ENCODE measurements at regions not wholly inside any gene's neighbourhood (a gene's known extent, or its start where the extent isn't known, plus 50 kb on each side); places are given as distances from the start of the nearest gene placed in this dataset.

- Histone ChIP-seq H3K27me3 (ENCODE audit: control insufficient read depth in 2 of 2, insufficient read depth in 2 of 2, low read length in 2 of 2) (no peaks in the 10 kb centered on the region), H3K36me3 (ENCODE audit: control insufficient read depth in 2 of 3, insufficient read depth in 3 of 3, low read length in 3 of 3) (no peaks in the 10 kb centered on the region), H3K4me1 (ENCODE audit: control insufficient read depth in 2 of 2, insufficient read depth in 2 of 2, low read length in 2 of 2) (no peaks in the 10 kb centered on the region), H3K9me3 (ENCODE audit: control insufficient read depth in 2 of 3, low read length in 3 of 3) (no peaks in the 10 kb centered on the region), H3K27ac (ENCODE audit: low read depth, low read length) (no peak overlapping the region), H3K4me3 (ENCODE audit: low read length) (no peak overlapping the region)
- H3K27ac Mint-ChIP-seq, result no peak overlapping the region
- peaks cover 0 to 9% (median 0%) of the 10 kb centered on the region in 11 donors for H3K9me3 Mint-ChIP-seq
- H3K27me3 Mint-ChIP-seq, result no peaks in the 10 kb centered on the region
- no peak overlapping the region for H3K4me3 Mint-ChIP-seq
- H3K36me3 Mint-ChIP-seq, result no peaks in the 10 kb centered on the region
- POLR2A ChIA-PET, result no interaction called here
- ATAC-seq (no peak), DNase-seq (no peak)
- intact Hi-C loops (cut with micrococcal nuclease), result no loop called here
- CTCF ChIA-PET, result no interaction called here
- H3K4me1 Mint-ChIP-seq, result no peaks in the 10 kb centered on the region
Observed at GRCh38 chr10:52659085-52659484, 113.5 kb downstream of the MBL2 start.

- ChIA-PET POLR2A (no interaction called here), CTCF (no interaction called here)
- H3K4me3 ChIP-seq (ENCODE audit: low read length), result no peak overlapping the region
- Mint-ChIP-seq H3K4me3 (no peak overlapping the region), H3K4me1 (no peaks in the 10 kb centered on the region), H3K9me3 (peaks cover 2 to 12% (median 8%) of the 10 kb centered on the region in 11 donors), H3K27ac (no peak overlapping the region), H3K27me3 (no peaks in the 10 kb centered on the region), H3K36me3 (peaks cover 0 to 3% (median 0%) of the 10 kb centered on the region in 5 donors)
- intact Hi-C loops (cut with micrococcal nuclease), result no loop called here
- no peaks in the 10 kb centered on the region for H3K9me3 ChIP-seq (ENCODE audit: control insufficient read depth in 2 of 3, low read length in 3 of 3)
- ATAC-seq (no peak), DNase-seq (no peak)
- H3K27me3 ChIP-seq (ENCODE audit: control insufficient read depth in 2 of 2, insufficient read depth in 2 of 2, low read length in 2 of 2), result no peaks in the 10 kb centered on the region
- H3K27ac ChIP-seq (ENCODE audit: low read depth, low read length), result no peak overlapping the region
- H3K36me3 ChIP-seq (ENCODE audit: control insufficient read depth in 2 of 3, insufficient read depth in 3 of 3, low read length in 3 of 3), result no peaks in the 10 kb centered on the region
- no peaks in the 10 kb centered on the region for H3K4me1 ChIP-seq (ENCODE audit: control insufficient read depth in 2 of 2, insufficient read depth in 2 of 2, low read length in 2 of 2)
Observed at GRCh38 chr10:52662256-52662655, 110.3 kb downstream of the MBL2 start.

GRCh38 chr10:52663161-52663560 is 109.4 kb downstream of the MBL2 start:
- no peak overlapping the region for H3K4me3 ChIP-seq (ENCODE audit: low read length)
- Mint-ChIP-seq H3K27ac (no peak overlapping the region), H3K36me3 (peaks cover 0 to 3% (median 0%) of the 10 kb centered on the region in 5 donors), H3K27me3 (no peaks in the 10 kb centered on the region), H3K9me3 (peaks cover 2 to 13% (median 8%) of the 10 kb centered on the region in 11 donors), H3K4me1 (no peaks in the 10 kb centered on the region), H3K4me3 (no peak overlapping the region)
- H3K27ac ChIP-seq (ENCODE audit: low read depth, low read length), result no peak overlapping the region
- no peaks in the 10 kb centered on the region for H3K9me3 ChIP-seq (ENCODE audit: control insufficient read depth in 2 of 3, low read length in 3 of 3)
- no peaks in the 10 kb centered on the region for H3K36me3 ChIP-seq (ENCODE audit: control insufficient read depth in 2 of 3, insufficient read depth in 3 of 3, low read length in 3 of 3)
- POLR2A ChIA-PET, result no interaction called here
- no peak for ATAC-seq
- intact Hi-C loops (cut with micrococcal nuclease), result no loop called here
- CTCF ChIA-PET, result no interaction called here
- no peaks in the 10 kb centered on the region for H3K27me3 ChIP-seq (ENCODE audit: control insufficient read depth in 2 of 2, insufficient read depth in 2 of 2, low read length in 2 of 2)
- no peaks in the 10 kb centered on the region for H3K4me1 ChIP-seq (ENCODE audit: control insufficient read depth in 2 of 2, insufficient read depth in 2 of 2, low read length in 2 of 2)
- no peak for DNase-seq

GRCh38 chr10:52664629-52665028 is 108.0 kb downstream of the MBL2 start:
- H3K27me3 Mint-ChIP-seq, result no peaks in the 10 kb centered on the region
- Histone ChIP-seq H3K27me3 (ENCODE audit: control insufficient read depth in 2 of 2, insufficient read depth in 2 of 2, low read length in 2 of 2) (no peaks in the 10 kb centered on the region), H3K9me3 (ENCODE audit: control insufficient read depth in 2 of 3, low read length in 3 of 3) (no peaks in the 10 kb centered on the region), H3K4me3 (ENCODE audit: low read length) (no peak overlapping the region), H3K27ac (ENCODE audit: low read depth, low read length) (no peak overlapping the region), H3K36me3 (ENCODE audit: control insufficient read depth in 2 of 3, insufficient read depth in 3 of 3, low read length in 3 of 3) (no peaks in the 10 kb centered on the region), H3K4me1 (ENCODE audit: control insufficient read depth in 2 of 2, insufficient read depth in 2 of 2, low read length in 2 of 2) (no peaks in the 10 kb centered on the region)
- intact Hi-C loops (cut with micrococcal nuclease), result no loop called here
- no peak for ATAC-seq
- no peak overlapping the region for H3K27ac Mint-ChIP-seq
- DNase-seq, result no peak
- no peaks in the 10 kb centered on the region for H3K4me1 Mint-ChIP-seq
- no peak overlapping the region for H3K4me3 Mint-ChIP-seq
- ChIA-PET CTCF (no interaction called here), POLR2A (no interaction called here)
- peaks cover 2 to 13% (median 8%) of the 10 kb centered on the region in 11 donors for H3K9me3 Mint-ChIP-seq
- peaks cover 0 to 3% (median 0%) of the 10 kb centered on the region in 5 donors for H3K36me3 Mint-ChIP-seq

- Mint-ChIP-seq H3K4me1 (no peaks in the 10 kb centered on the region), H3K27me3 (no peaks in the 10 kb centered on the region), H3K4me3 (no peak overlapping the region), H3K27ac (no peak overlapping the region), H3K9me3 (peaks cover 2 to 13% (median 8%) of the 10 kb centered on the region in 11 donors), H3K36me3 (peaks cover 0 to 3% (median 0%) of the 10 kb centered on the region in 5 donors)
- intact Hi-C loops (cut with micrococcal nuclease), result no loop called here
- H3K9me3 ChIP-seq (ENCODE audit: control insufficient read depth in 2 of 3, low read length in 3 of 3), result no peaks in the 10 kb centered on the region
- ChIA-PET POLR2A (no interaction called here), CTCF (no interaction called here)
- H3K27me3 ChIP-seq (ENCODE audit: control insufficient read depth in 2 of 2, insufficient read depth in 2 of 2, low read length in 2 of 2), result no peaks in the 10 kb centered on the region
- DNase-seq, result no peak
- no peak overlapping the region for H3K4me3 ChIP-seq (ENCODE audit: low read length)
- no peaks in the 10 kb centered on the region for H3K36me3 ChIP-seq (ENCODE audit: control insufficient read depth in 2 of 3, insufficient read depth in 3 of 3, low read length in 3 of 3)
- ATAC-seq, result no peak
- no peaks in the 10 kb centered on the region for H3K4me1 ChIP-seq (ENCODE audit: control insufficient read depth in 2 of 2, insufficient read depth in 2 of 2, low read length in 2 of 2)
- H3K27ac ChIP-seq (ENCODE audit: low read depth, low read length), result no peak overlapping the region
Observed at GRCh38 chr10:52665821-52666220, 106.8 kb downstream of the MBL2 start.

GRCh38 chr10:52666931-52667330 is 105.7 kb downstream of the MBL2 start:
- Histone ChIP-seq H3K27ac (ENCODE audit: low read depth, low read length) (no peak overlapping the region), H3K9me3 (ENCODE audit: control insufficient read depth in 2 of 3, low read length in 3 of 3) (no peaks in the 10 kb centered on the region), H3K27me3 (ENCODE audit: control insufficient read depth in 2 of 2, insufficient read depth in 2 of 2, low read length in 2 of 2) (no peaks in the 10 kb centered on the region), H3K4me3 (ENCODE audit: low read length) (no peak overlapping the region), H3K4me1 (ENCODE audit: control insufficient read depth in 2 of 2, insufficient read depth in 2 of 2, low read length in 2 of 2) (no peaks in the 10 kb centered on the region), H3K36me3 (ENCODE audit: control insufficient read depth in 2 of 3, insufficient read depth in 3 of 3, low read length in 3 of 3) (no peaks in the 10 kb centered on the region)
- Mint-ChIP-seq H3K27me3 (no peaks in the 10 kb centered on the region), H3K4me3 (no peak overlapping the region), H3K36me3 (peaks cover 0 to 3% (median 0%) of the 10 kb centered on the region in 5 donors), H3K4me1 (no peaks in the 10 kb centered on the region), H3K9me3 (peaks cover 2 to 13% (median 8%) of the 10 kb centered on the region in 11 donors), H3K27ac (no peak overlapping the region)
- ATAC-seq, result no peak
- ChIA-PET POLR2A (no interaction called here), CTCF (no interaction called here)
- intact Hi-C loops (cut with micrococcal nuclease), result no loop called here
- DNase-seq, result no peak

GRCh38 chr10:52668024-52668423 is 104.6 kb downstream of the MBL2 start:
- CTCF ChIA-PET, result no interaction called here
- Histone ChIP-seq H3K4me3 (ENCODE audit: low read length) (no peak overlapping the region), H3K27ac (ENCODE audit: low read depth, low read length) (no peak overlapping the region), H3K9me3 (ENCODE audit: control insufficient read depth in 2 of 3, low read length in 3 of 3) (no peaks in the 10 kb centered on the region), H3K27me3 (ENCODE audit: control insufficient read depth in 2 of 2, insufficient read depth in 2 of 2, low read length in 2 of 2) (no peaks in the 10 kb centered on the region), H3K36me3 (ENCODE audit: control insufficient read depth in 2 of 3, insufficient read depth in 3 of 3, low read length in 3 of 3) (no peaks in the 10 kb centered on the region), H3K4me1 (ENCODE audit: control insufficient read depth in 2 of 2, insufficient read depth in 2 of 2, low read length in 2 of 2) (no peaks in the 10 kb centered on the region)
- H3K4me3 Mint-ChIP-seq, result no peak overlapping the region
- H3K9me3 Mint-ChIP-seq, result peaks cover 2 to 13% (median 8%) of the 10 kb centered on the region in 11 donors
- H3K27me3 Mint-ChIP-seq, result no peaks in the 10 kb centered on the region
- no peak overlapping the region for H3K27ac Mint-ChIP-seq
- DNase-seq (no peak), ATAC-seq (no peak)
- H3K4me1 Mint-ChIP-seq, result no peaks in the 10 kb centered on the region
- POLR2A ChIA-PET, result no interaction called here
- intact Hi-C loops (cut with micrococcal nuclease), result no loop called here
- peaks cover 0 to 3% (median 0%) of the 10 kb centered on the region in 5 donors for H3K36me3 Mint-ChIP-seq
